ENCODE measurements at regions not wholly inside any gene's neighbourhood (a gene's known extent, or its start where the extent isn't known, plus 50 kb on each side); places are given as distances from the start of the nearest gene placed in this dataset.

DNA sequence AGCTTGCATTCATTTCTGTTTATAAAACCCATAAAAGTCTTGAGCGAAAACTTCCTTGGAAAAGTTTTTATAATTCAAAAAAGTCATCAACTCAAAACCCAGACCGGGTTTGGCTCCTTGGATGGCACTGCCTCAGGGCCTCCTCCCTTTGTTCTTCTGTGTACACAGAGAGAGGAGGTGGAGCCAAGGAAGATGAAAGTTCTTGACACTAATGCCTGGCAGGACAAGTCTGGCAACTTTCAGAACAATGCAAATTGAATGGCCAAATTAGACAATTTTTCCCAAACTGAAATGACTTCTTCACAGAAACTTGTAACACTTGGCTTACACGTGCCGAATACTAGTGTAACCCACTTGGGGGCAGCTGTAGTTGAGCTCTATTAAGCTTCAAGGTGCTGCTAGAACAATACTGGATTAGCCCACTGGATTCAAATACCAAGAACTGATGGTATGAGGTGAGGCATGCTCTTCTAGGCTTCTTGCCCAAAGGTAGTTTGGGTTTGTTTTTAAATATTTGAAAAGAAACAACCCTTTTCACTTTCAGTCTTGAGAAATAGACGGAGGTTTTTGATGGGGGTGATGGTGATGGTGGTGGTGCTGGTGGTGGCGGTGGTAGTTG lies 86.6 kb upstream of the FRMD6 start:
- 83% methylated on average over 2 of the region's 6 CpGs for WGBS (ENCODE audit: insufficient coverage)
- no peak overlapping the region for H3K4me3 ChIP-seq (ENCODE audit: low read depth, low read length)

DNA sequence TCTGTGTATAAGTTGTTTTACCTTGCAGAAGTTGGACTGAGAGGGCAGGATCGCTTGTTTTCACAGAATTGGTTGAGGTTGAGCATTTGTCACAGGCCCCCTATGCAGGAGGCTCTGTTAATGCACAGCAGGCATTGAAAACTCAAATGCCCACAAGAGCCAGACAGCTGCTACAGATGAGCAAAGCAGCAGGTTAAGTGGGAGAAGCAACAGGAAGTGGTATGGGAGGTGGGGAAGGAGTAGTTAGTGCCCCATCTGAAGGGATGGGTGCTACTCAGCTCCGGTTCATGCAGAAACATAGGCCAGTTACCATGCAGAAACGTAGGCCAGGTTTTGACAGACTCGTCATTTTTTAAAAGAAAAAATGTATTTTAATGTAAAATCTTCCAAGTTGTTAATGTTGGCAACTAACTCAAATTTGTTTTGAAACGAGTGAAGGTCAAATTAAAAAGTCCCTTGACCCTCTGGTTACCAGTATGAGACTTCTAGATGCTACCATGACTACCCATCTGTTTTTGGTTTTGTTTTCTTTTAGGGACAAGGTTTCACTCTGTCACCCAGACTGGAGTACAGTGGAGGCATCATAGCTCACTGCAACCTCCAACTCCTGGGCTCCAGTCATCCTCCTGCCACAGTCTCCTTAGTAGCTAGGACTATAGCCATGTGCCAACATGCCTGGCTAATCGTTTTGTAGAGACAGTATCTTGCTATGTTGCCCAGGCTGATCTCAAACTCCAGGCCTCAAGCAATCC lies 84.7 kb upstream of the FRMD6 start:
- no peaks in the 10 kb centered on the region for H3K36me3 ChIP-seq (ENCODE audit: control insufficient read depth, insufficient read depth, low read length)
- H3K9me3 ChIP-seq (ENCODE audit: control insufficient read depth, insufficient read depth, low read length): no peaks in the 10 kb centered on the region
- WGBS (ENCODE audit: insufficient coverage): 88% methylated on average over 3 of the region's 6 CpGs
- H3K27ac ChIP-seq (ENCODE audit: low read depth, low read length): no peak overlapping the region
- DNase-seq (ENCODE audit: low read depth in 4 of 6, low spot score in 6 of 6): no peak
- no peaks in the 10 kb centered on the region for H3K4me1 ChIP-seq (ENCODE audit: control insufficient read depth, insufficient read depth, low read length)
- no peaks in the 10 kb centered on the region for H3K27me3 ChIP-seq (ENCODE audit: control insufficient read depth, insufficient read depth, low read length)
- no peak overlapping the region for H3K4me3 ChIP-seq (ENCODE audit: low read depth, low read length)

More for the DNA sequence above, 86.6 kb upstream of the FRMD6 start:
- no peaks in the 10 kb centered on the region for H3K4me1 ChIP-seq (ENCODE audit: control insufficient read depth, insufficient read depth, low read length)
- no peak overlapping the region for H3K27ac ChIP-seq (ENCODE audit: low read depth, low read length)
- DNase-seq (ENCODE audit: low read depth in 4 of 6, low spot score in 6 of 6): no peak
- no peaks in the 10 kb centered on the region for H3K9me3 ChIP-seq (ENCODE audit: control insufficient read depth, insufficient read depth, low read length)
- H3K27me3 ChIP-seq (ENCODE audit: control insufficient read depth, insufficient read depth, low read length): no peaks in the 10 kb centered on the region
- no peaks in the 10 kb centered on the region for H3K36me3 ChIP-seq (ENCODE audit: control insufficient read depth, insufficient read depth, low read length)

DNA sequence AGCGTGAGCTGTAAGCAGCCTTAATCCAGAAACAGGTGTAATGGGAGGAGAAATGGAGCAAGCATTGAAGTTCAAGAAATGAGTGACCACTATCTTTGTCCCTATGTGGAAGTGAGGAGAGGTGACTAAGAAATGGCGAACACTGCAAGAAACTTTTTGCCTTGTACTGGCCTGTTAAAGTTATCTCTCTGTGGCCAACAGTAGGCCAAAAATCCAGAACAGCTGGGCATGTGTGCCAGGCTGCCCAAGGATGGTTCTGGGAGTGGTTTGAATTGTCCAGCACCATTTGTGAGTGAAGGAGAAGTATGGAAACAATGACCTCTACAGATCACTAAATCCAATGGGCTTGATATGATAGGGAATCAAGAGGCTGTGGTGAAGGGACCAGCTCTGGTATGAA lies 83.3 kb upstream of the FRMD6 start:
- H3K27ac ChIP-seq (ENCODE audit: low read depth, low read length): no peak overlapping the region
- H3K36me3 ChIP-seq (ENCODE audit: control insufficient read depth, insufficient read depth, low read length): no peaks in the 10 kb centered on the region
- WGBS (ENCODE audit: insufficient coverage): 100% methylated on average over 2 of the region's 2 CpGs
- H3K4me1 ChIP-seq (ENCODE audit: control insufficient read depth, insufficient read depth, low read length): no peaks in the 10 kb centered on the region
- no peak for DNase-seq (ENCODE audit: low read depth in 4 of 6, low spot score in 6 of 6)
- no peak overlapping the region for H3K4me3 ChIP-seq (ENCODE audit: low read depth, low read length)
- no peaks in the 10 kb centered on the region for H3K9me3 ChIP-seq (ENCODE audit: control insufficient read depth, insufficient read depth, low read length)
- H3K27me3 ChIP-seq (ENCODE audit: control insufficient read depth, insufficient read depth, low read length): no peaks in the 10 kb centered on the region

DNA sequence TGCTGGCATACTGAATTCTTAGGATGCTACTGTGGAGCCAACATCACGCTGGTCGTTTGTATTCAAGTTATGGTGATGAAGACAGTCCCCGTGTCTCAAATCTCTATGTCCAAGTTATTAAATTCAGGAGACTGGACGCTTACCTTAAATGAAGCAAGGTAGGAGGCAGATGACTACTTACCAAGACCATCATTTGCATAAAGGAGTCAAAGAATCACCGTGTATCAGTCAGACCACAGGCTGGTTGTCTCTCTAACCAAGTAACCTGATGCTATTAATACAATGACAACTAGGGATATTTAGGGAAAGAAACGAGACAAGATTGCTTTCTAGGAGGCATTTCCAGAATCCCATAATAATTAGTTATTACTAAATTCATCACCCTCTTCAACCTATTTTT lies 78.1 kb upstream of the FRMD6 start:
- H3K4me3 ChIP-seq (ENCODE audit: low read depth, low read length): no peak overlapping the region
- DNase-seq (ENCODE audit: low read depth in 4 of 6, low spot score in 6 of 6): no peak
- H3K36me3 ChIP-seq (ENCODE audit: control insufficient read depth, insufficient read depth, low read length): no peaks in the 10 kb centered on the region
- WGBS (ENCODE audit: insufficient coverage): 87% methylated on average over 4 of the region's 6 CpGs
- no peak overlapping the region for H3K27ac ChIP-seq (ENCODE audit: low read depth, low read length)
- H3K9me3 ChIP-seq (ENCODE audit: control insufficient read depth, insufficient read depth, low read length): no peaks in the 10 kb centered on the region
- peaks cover 5% of the 10 kb centered on the region for H3K4me1 ChIP-seq (ENCODE audit: control insufficient read depth, insufficient read depth, low read length)
- H3K27me3 ChIP-seq (ENCODE audit: control insufficient read depth, insufficient read depth, low read length): no peaks in the 10 kb centered on the region

DNA sequence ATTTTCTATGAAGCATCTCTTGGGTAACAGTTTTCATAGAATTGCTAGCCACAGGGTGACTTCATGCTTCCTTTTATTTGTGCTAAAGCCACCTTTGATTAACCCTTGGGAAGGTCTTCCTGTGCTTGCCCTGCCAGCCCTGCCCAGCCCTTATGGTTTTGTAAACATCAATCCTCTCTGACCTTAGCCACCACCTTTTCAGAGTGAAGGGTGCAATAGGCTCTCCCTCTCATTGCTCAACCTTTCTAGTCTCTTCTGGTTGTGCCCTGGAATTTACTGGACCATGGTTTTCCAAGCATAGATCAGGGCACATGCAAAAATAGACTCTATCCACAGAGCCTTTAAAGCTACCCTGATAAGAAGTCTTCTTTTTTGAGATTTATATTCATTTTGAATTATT lies 77.7 kb upstream of the FRMD6 start:
- Histone ChIP-seq H3K27me3 (ENCODE audit: control insufficient read depth, insufficient read depth, low read length) (no peaks in the 10 kb centered on the region), H3K27ac (ENCODE audit: low read depth, low read length) (no peak overlapping the region), H3K4me1 (ENCODE audit: control insufficient read depth, insufficient read depth, low read length) (peaks cover 5% of the 10 kb centered on the region), H3K4me3 (ENCODE audit: low read depth, low read length) (no peak overlapping the region), H3K36me3 (ENCODE audit: control insufficient read depth, insufficient read depth, low read length) (no peaks in the 10 kb centered on the region), H3K9me3 (ENCODE audit: control insufficient read depth, insufficient read depth, low read length) (no peaks in the 10 kb centered on the region)
- no peak for DNase-seq (ENCODE audit: low read depth in 4 of 6, low spot score in 6 of 6)

DNA sequence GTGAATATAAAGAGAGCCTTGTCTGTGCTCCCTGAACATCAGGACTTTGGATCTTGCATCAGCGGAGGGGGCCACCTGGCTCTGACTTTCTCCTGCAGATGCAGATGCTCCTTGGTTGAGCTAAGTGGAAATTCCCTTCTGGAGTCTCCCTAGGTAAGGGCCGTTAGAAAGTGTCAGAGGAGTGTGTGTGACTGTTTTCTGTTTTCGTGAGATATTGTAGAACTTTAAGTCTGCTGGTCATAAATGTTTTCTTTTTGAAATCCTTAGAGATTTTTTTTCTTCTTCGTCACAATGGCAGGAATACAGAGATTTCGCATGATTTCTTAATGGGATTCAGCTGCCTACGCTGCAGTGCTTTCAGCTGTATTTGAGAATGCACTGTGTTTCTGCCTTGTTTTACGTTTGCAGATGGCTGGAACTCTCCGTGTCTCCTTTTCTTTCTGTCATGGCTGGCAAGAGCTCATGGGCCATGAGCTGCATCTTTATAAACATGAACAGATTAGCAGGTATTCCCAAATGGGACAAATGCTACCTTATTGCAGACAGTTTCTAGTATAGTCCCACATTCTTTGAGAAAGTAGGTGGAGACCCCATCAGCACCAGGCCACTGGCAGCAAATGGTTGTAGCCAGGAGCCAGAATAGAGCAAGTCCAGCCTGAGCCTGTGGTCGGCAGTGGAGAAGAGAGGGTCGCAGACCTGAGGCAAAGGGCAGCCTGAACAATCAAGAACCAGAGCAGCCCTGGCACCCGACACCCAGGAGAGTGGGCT lies 76.2 kb upstream of the FRMD6 start:
- no peaks in the 10 kb centered on the region for H3K9me3 ChIP-seq (ENCODE audit: control insufficient read depth, insufficient read depth, low read length)
- peaks cover 5% of the 10 kb centered on the region for H3K4me1 ChIP-seq (ENCODE audit: control insufficient read depth, insufficient read depth, low read length)
- H3K36me3 ChIP-seq (ENCODE audit: control insufficient read depth, insufficient read depth, low read length): no peaks in the 10 kb centered on the region
- H3K27ac ChIP-seq (ENCODE audit: low read depth, low read length): peak overlapping the region; percentile 30
- DNase-seq (ENCODE audit: low read depth in 4 of 6, low spot score in 6 of 6): no peak
- no peaks in the 10 kb centered on the region for H3K27me3 ChIP-seq (ENCODE audit: control insufficient read depth, insufficient read depth, low read length)
- WGBS (ENCODE audit: insufficient coverage): 69% methylated on average over 10 of the region's 11 CpGs
- H3K4me3 ChIP-seq (ENCODE audit: low read depth, low read length): no peak overlapping the region

DNA sequence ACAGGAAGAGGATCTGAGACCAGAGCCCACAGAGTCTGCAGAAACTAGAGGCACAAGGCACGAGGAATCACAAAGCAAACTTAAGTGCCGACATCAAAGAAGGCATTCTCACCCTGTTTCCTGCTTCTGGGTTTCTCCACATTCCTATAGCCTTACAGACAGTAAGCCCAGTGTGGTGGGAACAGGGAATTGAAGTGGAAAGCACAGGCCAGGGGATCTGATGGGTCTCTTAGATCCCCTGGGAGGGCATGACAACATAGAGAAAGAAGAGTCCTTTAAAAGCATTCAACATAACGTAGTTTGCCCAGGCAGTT lies 75.6 kb upstream of the FRMD6 start:
- H3K27me3 ChIP-seq (ENCODE audit: control insufficient read depth, insufficient read depth, low read length): no peaks in the 10 kb centered on the region
- no peaks in the 10 kb centered on the region for H3K9me3 ChIP-seq (ENCODE audit: control insufficient read depth, insufficient read depth, low read length)
- H3K27ac ChIP-seq (ENCODE audit: low read depth, low read length): peak overlapping the region; percentile 30
- no peak overlapping the region for H3K4me3 ChIP-seq (ENCODE audit: low read depth, low read length)
- WGBS (ENCODE audit: insufficient coverage): 79% methylated on average over 3 of the region's 3 CpGs
- no peaks in the 10 kb centered on the region for H3K36me3 ChIP-seq (ENCODE audit: control insufficient read depth, insufficient read depth, low read length)
- DNase-seq (ENCODE audit: low read depth in 4 of 6, low spot score in 6 of 6): no peak
- peaks cover 5% of the 10 kb centered on the region for H3K4me1 ChIP-seq (ENCODE audit: control insufficient read depth, insufficient read depth, low read length)

DNA sequence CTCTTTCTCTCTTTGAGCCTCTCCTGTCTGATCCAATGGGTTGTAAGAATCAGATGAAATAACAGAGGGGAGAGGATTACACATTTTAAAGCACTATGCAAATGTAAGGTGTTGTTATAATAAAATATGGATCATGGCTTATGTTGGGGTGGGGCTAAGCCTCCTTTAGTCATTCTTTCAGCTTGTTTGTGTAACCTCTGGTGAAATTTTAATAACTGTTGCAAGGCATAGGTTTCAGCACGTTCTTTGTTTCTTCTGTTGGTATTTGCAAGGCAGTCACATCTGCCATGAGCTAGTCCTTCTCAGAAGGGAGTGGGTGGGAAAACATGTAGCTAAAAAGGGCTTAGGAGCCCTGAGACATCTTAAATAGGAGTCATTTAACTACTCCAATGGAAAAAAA lies 74.8 kb upstream of the FRMD6 start:
- Histone ChIP-seq H3K4me1 (ENCODE audit: control insufficient read depth, insufficient read depth, low read length) (peaks cover 5% of the 10 kb centered on the region), H3K27ac (ENCODE audit: low read depth, low read length) (no peak overlapping the region), H3K27me3 (ENCODE audit: control insufficient read depth, insufficient read depth, low read length) (no peaks in the 10 kb centered on the region), H3K36me3 (ENCODE audit: control insufficient read depth, insufficient read depth, low read length) (no peaks in the 10 kb centered on the region), H3K9me3 (ENCODE audit: control insufficient read depth, insufficient read depth, low read length) (no peaks in the 10 kb centered on the region), H3K4me3 (ENCODE audit: low read depth, low read length) (no peak overlapping the region)
- DNase-seq (ENCODE audit: low read depth in 4 of 6, low spot score in 6 of 6): no peak
- no CpG with 5 or more reads among the region's 1 CpG for WGBS (ENCODE audit: insufficient coverage)

DNA sequence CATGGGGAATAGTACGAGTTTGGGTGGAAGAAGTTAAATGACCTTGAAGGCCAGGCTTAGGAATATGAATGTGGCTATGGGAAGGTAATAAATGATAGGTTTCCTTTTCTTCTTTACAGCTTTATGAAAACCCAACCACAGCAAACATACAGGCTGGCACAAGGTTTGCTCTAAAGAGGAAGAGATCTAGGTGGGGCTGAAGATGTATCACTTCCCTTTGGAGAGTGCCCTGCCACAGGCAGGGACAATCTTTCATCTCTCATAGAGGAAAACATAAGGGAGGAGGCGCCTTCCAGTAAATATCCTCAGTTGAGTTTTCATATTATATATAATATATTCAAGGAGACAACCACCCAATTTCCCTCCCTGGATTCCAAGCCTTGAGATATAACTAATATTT lies 72.9 kb upstream of the FRMD6 start:
- WGBS (ENCODE audit: insufficient coverage): no CpG with 5 or more reads among the region's 2 CpGs

More for the DNA sequence above, 72.9 kb upstream of the FRMD6 start:
- peaks cover 5% of the 10 kb centered on the region for H3K4me1 ChIP-seq (ENCODE audit: control insufficient read depth, insufficient read depth, low read length)
- no peak for DNase-seq (ENCODE audit: low read depth in 4 of 6, low spot score in 6 of 6)
- H3K9me3 ChIP-seq (ENCODE audit: control insufficient read depth, insufficient read depth, low read length): no peaks in the 10 kb centered on the region
- no peak overlapping the region for H3K27ac ChIP-seq (ENCODE audit: low read depth, low read length)
- H3K36me3 ChIP-seq (ENCODE audit: control insufficient read depth, insufficient read depth, low read length): no peaks in the 10 kb centered on the region
- H3K4me3 ChIP-seq (ENCODE audit: low read depth, low read length): no peak overlapping the region
- H3K27me3 ChIP-seq (ENCODE audit: control insufficient read depth, insufficient read depth, low read length): no peaks in the 10 kb centered on the region

Measured in spinal cord (tissue), 9 donors.